HG03354 (cell line): ENCODE measurements at regions not wholly inside any gene's neighbourhood (a gene's known extent, or its start where the extent isn't known, plus 50 kb on each side); places are given as distances from the start of the nearest gene placed in this dataset.

ENCODE experiments used
- ATAC-seq: cut with Tn5 transposase; IDR thresholded peaks from one replicate; pipeline ENCODE4 v1.9.1; 2021; ENCODE audit warnings: mild to moderate bottlenecking; ENCODE audit not compliant: unreplicated experiment, poor library complexity, severe bottlenecking

DNA sequence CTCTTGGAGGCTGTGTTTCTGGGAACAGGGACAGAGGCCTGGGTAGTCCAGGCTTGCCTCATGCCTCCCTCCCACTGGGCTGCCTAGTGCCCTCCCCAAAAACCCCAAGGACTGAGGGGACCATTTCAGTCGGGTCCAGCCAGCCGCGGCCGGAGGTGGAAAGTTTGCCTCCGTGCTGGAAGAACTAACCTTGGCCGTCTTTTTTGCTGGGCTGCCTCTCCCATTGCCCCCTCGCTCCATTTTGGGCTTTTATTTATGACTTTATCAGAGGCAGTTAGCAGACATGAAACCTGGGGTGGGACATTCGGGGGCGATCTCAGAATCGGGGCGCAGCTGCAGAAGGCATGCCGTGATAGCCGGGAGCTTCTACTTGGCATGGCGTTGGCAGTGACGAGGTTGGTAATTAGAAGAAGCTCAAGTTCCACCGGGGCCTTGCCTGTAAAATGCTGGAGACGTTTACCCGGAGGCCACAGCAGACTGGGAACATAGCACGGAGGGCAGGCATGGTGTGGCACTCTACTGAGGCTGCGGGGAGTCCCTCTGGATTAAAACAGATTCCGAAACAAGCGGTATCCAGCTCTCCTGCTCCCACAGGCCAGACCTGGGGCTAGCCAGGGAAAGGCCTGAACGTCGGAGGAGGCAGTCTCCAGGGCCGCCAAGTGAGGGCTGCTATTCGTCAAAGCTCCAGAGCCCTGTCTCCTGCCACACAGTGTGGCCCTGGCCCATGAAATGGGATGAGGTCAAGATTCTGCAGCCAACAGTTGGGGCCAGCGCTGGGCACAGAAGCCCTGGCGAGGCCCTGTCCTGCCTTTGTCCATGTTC, 76.4 kb upstream of the PPARA start:
- no peak for ATAC-seq

DNA sequence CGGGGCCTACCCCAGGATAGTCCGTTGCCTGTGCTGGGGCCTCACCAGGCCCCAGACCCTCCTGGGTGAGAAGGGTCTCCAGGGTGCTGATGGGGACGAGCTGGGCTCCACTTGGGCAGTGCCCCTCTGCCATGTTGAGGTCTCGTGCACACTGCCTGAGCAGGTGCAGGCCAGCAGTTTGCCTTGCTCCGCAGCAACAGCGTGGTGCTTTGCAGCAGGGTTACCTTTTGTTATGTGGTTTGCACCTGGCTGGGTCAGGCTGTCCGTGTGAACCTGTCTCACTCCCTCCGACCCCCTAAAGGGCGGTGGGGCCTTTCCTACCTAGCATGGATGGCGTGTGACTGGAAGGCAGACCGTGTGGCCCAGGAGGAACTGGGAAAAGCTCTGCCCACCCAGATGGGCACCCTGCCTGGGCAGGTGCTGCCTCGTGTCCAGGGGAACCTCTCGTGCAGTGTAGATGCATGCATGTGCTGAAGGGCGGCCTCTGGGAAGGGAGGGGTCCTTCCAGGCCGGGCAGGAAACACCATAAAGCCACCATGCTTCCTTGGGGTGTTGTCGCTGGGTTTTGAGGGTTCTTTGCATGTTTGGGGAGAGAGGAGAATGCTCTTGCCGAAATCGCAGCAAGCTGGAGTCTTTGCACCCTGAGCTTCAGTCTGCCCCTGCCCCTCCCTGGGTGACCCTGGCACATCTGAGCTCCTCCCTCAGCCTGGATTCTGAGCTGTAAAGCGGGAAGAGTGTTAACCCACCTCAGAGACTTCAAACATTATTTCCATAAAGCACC, 75.4 kb upstream of the PPARA start:
- no peak for ATAC-seq

DNA sequence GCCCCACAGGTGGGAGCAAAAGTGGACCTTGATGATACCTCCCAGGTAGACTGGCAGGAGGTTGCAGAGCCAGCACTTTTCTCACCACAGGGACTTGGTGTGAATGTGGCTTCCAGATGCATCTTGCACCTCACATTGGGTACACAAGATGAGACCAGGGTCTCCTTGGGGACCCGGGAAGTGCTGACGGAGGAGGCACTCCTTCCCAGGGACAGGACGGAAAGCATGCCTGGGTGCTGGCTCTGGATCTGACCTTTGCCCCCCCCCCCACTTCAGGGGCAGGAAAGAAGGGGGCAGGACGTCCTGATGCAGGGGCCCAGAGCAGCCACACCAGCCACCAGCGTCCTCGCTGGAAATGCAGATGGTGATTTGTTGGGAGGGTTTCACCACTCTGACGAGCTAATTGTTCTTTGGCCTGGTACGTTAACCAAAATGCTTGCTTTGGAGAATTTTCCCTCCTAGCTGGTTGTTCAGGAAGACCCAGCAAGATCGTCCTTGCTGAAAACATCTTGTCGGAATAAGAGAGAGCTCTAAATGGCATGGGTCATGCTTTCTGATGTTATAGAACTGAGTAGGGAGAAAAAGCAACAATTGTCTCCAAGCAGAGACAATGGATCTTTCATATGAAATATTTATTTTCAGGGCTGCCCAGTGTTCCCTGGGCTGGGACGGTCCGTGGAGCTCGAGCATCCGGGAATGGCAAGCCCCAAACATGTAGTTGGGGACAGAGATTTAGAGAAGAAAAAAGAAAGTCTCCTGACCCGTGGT, 74.4 kb upstream of the PPARA start:
- no peak for ATAC-seq

DNA sequence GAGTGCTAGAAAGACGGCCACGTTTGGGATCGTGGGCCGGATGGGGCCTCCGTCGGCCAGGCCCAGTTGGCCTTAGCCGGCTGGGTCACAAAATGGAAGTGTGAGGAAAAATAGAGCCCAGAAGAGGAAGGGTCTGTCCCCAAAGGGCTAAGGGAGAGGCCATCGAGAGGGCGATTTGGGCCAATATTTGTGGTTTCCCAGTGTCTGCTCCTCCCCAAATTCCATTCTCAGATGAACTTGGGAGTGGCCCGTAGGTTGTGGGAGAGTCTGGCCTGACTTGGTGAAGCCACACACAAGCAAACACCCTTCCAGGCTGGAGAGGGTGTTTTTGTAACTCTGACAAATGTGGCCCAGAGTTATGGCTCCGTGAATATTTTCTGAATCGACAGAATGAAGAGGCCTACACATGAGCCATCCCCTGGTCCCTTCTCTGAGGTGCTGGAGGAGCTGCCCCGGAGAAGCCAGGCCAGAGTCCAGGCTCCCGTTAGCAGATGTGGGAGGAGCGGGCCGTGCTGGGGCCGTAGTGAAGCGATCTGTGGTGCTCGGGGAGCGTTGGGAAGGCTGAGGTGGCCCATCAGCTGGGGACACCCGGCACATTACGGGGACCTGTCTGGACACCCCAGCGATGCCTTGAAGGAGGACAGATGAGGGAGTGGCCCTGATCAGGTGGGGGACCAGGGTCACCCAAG, 73.5 kb upstream of the PPARA start:
- no peak for ATAC-seq

DNA sequence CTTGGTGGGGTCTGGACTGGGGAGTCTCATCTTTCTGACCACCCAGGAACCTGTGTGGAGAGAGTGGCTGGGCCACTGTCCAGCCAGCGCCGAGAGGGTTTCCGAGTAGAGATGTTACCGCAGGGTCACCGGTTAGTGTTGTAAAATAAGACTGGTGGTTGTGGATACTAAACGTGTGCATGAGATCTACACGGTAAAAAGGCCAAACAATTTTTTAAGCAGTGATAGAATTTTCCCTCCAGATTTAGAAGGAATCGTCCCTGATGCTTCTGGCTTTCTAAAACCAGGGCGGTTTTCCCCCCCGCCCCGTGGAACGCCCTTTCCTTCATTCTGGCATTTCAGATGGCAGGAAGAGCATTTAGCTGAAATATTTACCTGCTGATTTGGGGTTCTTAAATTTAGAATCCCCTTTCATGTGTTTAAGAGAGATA, 72.6 kb upstream of the PPARA start:
- ATAC-seq = no peak

DNA sequence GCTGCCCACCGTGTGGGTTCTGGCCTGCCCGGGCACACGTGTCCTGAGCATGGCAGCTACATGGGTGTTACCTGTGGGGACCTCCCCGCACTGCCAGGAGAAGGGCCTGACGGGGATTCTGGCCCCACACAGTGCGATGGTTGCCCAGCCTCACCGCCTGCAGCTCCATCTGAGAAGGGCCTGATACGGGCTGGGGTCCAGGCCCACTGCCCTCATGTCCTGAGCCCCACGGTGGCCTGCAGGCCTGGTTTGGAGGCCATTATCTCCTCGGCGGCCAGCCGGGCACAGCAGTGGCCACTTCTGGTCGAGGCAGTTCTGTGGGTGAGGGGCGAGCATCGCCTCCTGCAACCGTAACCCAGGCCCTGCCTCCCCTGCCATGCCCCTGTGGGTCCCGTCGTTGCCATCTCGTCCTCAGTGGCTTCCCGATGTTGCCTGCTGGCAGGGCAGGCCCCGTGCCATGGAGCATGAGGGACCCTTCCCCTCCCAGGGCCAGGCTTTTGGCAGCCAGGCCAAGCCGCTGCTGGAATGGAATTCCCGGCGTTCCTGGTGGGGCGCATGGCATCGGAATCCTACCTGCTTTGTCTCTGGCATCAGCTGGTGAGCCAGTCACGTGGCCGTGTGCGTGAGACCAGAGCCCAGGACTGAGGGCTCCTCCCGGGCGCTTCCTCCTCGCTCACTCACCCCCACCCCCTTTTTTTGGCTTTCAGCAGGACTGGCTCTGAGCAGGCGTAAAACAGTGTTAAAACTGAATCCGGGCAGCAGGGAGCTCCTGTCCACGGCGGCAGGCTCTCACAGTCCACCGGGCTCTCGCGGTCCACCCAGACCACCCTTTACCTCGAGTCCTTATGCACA, 71.9 kb upstream of the PPARA start:
- no peak for ATAC-seq

DNA sequence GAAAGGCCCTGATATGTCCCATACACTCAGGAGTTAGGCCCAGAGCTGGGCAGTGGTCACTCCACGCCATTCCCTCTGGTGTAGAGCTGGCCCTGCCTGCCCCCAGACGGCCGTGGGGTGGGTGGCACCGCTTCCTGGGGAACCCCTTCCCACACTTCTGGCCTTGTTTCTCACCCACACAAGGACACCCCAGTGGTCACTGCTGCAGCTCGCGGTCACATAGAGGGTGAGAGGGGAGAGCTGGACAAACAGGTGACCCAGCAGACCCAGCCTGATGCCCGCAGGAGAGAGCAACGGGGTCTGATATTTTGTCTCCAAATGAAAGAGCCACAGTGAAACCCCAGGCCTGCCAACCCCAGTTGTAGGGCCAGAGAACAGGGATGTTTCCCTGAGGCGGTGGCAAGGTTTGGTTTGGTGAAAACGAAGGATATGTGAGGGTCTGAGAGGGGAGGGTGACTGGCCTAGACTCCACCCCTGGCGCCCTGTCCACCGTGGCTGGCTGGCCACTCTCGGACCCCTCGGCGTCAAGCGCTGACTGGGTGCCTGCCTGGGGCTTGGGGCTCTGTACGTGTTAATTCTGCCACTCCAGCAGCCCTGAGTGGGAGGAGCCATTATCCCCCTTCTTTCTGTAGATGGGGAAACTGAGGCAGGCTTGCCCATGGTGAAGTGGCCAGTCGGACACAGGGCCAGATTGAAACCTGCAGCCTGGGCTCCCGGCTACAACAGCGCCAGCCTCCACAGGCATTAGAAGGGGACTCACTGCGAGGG, 71.0 kb upstream of the PPARA start:
- no peak for ATAC-seq

DNA sequence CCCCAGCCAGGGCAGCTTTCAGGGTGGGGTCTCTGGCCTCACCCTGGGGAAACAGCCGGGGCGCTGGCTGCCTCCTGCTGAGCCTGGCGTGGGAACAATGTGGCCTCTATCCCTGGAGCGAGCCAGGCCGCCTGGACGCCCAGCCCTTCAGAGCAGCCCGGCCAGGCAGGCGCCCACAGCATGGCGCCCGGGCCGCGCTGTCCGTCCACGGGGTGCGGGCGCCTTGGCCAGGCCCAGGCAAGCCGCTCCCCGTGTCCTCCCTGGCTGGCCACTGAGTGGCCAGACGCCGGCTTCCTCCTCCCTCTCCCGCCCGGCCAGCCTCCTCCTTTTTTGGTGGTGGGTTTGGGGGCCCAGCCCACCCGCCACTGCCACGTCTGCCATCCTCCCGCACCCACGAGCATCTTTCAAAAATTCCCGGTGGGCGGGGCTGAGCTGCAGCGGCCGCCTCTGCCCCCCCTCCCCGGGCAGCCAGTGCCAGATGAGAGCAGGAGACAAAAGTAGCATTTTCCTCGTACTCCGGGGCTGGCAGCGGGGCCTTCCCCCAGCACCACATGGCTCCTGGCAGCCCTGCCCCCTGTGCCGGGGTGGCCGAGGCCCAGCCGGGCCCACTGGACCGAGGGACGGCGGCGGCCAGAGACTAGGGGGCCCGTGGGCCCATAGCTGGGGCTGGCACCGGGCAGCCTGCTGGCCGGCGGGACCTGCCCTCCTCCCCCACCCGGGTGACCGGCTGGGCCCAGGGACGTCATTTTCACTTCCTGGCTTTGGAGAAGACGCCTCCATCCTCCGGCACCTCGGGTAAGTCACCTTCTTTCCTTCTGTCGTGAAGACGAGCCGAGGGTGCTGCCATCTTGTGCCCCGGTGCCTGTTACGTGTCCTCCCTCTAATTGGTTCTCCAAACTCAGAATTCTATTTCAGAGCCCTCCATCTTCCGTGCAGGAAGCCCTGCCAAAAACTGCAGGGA, 70.2 kb upstream of the PPARA start:
- no peak for ATAC-seq

DNA sequence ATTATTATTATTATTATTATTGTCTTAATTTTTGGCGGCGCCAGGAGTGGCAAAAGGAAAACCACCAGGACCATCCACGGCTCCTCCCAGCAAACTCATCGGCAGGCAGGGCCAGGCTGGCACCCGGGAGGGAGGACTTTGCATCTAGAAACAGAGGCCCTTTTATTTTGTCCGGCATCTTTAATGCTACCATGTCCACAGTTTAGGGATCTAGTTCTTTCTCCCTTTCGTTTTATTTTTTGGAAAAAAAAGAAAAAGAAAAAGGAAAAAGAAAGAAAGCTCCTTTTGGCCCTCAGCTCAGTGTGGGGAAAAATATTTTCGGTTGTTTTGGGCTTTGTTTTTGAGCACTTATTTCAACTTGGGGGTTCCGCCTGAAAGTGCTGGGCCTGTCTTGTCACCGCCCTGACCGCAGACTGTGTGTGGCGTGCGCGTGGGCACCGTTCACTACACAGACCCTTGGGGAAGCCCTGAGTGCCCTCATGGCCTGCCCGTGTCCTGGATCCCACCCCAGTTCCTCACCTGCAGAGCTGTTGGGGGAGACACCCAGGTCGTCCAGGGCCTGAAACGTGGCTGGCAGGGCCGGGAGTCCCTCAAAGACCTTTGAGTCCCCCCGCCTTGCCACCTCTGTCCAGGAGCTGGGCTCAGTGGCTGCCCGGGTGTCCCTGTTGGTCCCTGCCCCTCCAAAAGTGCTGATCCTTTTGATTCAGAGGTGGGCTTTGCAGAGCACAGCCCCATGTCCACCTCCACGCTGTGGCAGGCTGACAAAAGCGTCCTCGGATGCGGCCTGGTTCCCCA, 69.1 kb upstream of the PPARA start:
- no peak for ATAC-seq

DNA sequence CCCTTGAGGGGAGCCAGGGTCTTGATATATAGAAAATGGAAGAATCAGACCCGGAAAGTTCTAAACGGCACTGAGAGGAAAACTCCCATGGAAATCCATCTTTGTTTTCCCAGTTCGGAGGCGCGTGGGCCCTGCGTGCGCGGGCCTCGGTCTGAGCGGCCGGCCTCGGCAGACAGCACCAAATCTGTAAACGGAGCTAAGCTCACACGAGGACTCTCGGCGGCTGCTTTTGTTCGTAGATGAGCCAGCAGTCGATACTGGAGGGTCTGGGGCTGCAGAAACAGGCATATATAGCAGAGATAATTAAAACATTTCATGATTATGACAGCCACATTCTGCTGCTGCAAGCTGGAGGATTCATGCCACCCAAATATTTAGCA, 68.5 kb upstream of the PPARA start:
- no peak for ATAC-seq

DNA sequence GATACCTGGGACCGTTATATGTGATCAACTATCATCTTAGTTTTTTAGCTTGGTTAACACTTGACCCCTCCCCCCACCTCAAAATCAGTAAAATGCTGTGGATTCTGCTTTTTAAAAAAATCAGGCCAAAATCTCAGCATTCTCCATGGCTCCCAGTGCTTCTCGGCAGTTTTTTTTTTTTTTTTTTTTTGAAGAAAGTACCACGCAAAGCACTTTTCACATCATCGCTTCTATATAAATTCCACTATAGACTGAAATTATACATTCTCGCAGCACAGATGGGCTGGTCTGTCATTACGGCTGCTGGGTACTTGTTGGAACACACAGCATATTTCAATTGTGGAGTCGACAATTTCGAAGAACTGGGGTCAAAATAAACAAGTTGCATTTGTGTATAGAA, 67.7 kb upstream of the PPARA start:
- ATAC-seq = no peak

DNA sequence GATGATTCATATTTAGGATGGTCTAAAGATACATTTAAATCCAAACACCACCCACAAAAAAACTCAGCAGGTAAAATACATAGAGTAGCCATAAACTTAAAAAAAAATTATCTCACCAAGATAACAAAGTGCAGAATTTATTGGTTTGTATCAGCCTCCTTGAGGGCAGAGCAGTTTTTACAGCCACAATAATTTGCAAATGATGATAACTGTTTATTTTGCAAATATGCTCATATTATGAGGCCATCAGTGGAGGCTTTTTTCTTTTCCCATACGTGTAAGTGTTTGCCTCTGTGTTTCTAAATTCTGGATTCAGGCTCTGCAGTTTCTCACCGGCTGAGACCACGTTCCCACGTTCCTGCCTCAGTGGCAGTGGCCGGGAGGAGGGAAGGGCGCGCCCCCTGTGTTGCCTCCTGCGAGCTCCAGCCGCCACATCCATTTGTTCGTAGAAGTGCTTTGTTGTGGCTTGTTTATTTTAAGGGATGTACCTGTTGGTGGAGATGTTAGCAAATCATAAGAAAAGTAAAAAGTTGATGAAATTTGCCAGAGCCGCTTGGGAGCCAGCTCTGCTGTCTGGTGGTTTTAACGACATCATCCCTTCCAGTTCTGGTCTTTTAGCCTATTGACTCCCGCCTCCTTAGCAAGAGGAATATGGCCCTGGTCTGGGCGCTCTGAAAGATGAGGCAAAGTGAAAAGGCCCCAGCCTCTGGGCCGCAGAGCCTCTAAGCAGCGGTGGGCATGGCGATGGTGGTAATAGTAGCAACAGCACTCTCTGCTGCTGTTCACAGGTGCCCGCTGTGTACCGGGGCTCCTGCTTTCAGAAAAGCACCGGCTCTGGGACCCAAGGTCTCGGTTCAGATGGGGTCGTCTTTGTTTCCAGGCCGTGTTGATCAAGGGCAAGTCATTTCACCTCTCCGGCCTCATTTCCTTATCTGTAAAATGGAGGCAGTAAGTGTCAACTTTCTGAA, 66.7 kb upstream of the PPARA start:
- ATAC-seq = no peak

DNA sequence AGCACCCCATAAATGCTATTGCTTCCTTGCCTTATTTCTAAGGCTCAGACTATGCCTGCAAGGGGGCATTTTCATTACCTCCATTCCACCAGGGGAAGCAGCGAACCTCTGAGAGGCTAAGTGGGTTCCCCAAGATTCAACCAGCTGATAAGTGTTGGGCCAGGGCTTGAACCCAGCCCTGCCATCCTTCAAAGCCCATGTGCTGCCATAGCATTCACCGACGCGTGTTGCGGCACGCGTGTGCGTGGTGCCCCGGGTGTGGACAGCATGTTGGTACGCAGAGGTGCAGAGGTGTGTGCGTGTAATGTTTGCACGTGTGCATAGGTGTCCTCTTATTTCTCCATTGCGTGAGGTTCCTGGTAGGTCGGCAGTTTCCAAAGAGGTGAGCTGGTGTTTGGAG, 66.0 kb upstream of the PPARA start:
- no peak for ATAC-seq

DNA sequence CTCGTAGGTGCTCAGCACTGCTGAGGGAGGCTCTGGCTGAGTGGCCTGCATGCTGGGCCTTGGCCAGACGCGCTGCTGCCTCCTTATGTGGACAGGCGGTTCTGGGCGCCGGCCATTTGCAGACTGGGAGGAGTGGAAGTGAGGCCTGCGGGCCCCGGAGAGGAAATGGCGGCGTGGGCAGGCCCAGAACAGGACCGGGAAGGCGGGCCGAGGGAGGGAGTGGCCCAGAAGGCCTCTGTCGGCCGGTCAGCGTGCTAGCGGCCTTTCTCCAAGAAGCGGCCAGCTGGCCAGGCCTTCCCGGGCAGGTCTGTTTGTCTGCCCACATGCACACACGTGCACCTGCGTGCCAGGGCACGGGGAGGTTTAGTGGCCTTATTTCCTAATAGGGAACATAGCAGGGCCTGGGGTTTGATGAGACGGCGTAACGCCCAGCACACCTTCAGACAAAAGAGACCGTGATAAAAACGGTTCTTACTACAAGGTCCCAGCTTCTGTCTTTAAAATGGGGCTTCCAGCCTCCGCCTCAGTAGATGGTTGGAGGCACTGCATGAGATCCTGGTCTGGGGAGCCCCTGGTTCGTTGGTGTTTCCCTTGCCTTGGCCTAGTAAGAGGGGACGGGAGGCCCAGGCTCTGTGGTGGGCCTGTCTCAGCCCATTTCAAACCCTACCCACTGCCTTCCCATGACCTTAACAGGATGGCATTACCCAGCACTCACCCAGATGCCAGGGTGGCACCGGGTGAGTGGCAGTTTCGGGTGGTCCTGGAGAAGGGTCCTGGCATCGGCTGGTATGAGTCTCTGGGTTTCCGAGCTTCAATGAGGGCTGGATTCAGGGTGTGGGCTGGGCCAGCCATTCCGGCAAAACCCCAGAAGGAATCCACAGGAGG, 65.1 kb upstream of the PPARA start:
- no peak for ATAC-seq
